ENCODE measurements at regions not wholly inside any gene's neighbourhood (a gene's known extent, or its start where the extent isn't known, plus 50 kb on each side); places are given as distances from the start of the nearest gene placed in this dataset.

GRCh38 chr1:229828461-229828860 is 202.4 kb downstream of the URB2 start:
- Histone ChIP-seq H3K9me3 (ENCODE audit: control insufficient read depth in 2 of 3, insufficient read depth in 1 of 3, low read length in 3 of 3) (no peaks in the 10 kb centered on the region), H3K9ac (ENCODE audit: low read length in 3 of 3) (no peak overlapping the region), H3K4me1 (ENCODE audit: control insufficient read depth in 2 of 3, insufficient read depth in 2 of 3, low read depth in 1 of 3, low read length in 3 of 3) (no peaks in the 10 kb centered on the region), H3K36me3 (ENCODE audit: control insufficient read depth in 2 of 3, insufficient read depth in 3 of 3, low read length in 3 of 3) (no peaks in the 10 kb centered on the region), H3K27me3 (ENCODE audit: control insufficient read depth, insufficient read depth, low read length) (no peaks in the 10 kb centered on the region), H3K27ac (ENCODE audit: low read depth in 2 of 2, low read length in 2 of 2) (no peak overlapping the region), H3K4me3 (ENCODE audit: low read length in 3 of 3) (no peak overlapping the region)
- FAIRE-seq (no peak), DNase-seq (no peak)
- intact Hi-C loops (cut with DNase I): no loop called here
- no peak for TF ChIP-seq CTCF (IDR thresholded peaks at IDR 0.05; ENCODE audit: borderline replicate concordance, extremely low read depth, insufficient read depth)

- H3K9me3 ChIP-seq (ENCODE audit: control insufficient read depth in 2 of 3, insufficient read depth in 1 of 3, low read length in 3 of 3): no peaks in the 10 kb centered on the region
- intact Hi-C loops (cut with DNase I): no loop called here
- no peaks in the 10 kb centered on the region for H3K36me3 ChIP-seq (ENCODE audit: control insufficient read depth in 2 of 3, insufficient read depth in 3 of 3, low read length in 3 of 3)
- FAIRE-seq: no peak
- H3K9ac ChIP-seq (ENCODE audit: low read length in 3 of 3): no peak overlapping the region
- no peak for TF ChIP-seq CTCF (IDR thresholded peaks at IDR 0.05; ENCODE audit: borderline replicate concordance, extremely low read depth, insufficient read depth)
- no peak for DNase-seq
- H3K27ac ChIP-seq (ENCODE audit: low read depth in 2 of 2, low read length in 2 of 2): no peak overlapping the region
- H3K4me1 ChIP-seq (ENCODE audit: control insufficient read depth in 2 of 3, insufficient read depth in 2 of 3, low read depth in 1 of 3, low read length in 3 of 3): no peaks in the 10 kb centered on the region
- no peak overlapping the region for H3K4me3 ChIP-seq (ENCODE audit: low read length in 3 of 3)
- H3K27me3 ChIP-seq (ENCODE audit: control insufficient read depth, insufficient read depth, low read length): no peaks in the 10 kb centered on the region
Observed at GRCh38 chr1:229832695-229833094, 206.6 kb downstream of the URB2 start.

- Histone ChIP-seq H3K4me3 (ENCODE audit: low read length in 3 of 3) (no peak overlapping the region), H3K9ac (ENCODE audit: low read length in 3 of 3) (no peak overlapping the region), H3K4me1 (ENCODE audit: control insufficient read depth in 2 of 3, insufficient read depth in 2 of 3, low read depth in 1 of 3, low read length in 3 of 3) (no peaks in the 10 kb centered on the region), H3K9me3 (ENCODE audit: control insufficient read depth in 2 of 3, insufficient read depth in 1 of 3, low read length in 3 of 3) (no peaks in the 10 kb centered on the region), H3K27ac (ENCODE audit: low read depth in 2 of 2, low read length in 2 of 2) (no peak overlapping the region), H3K36me3 (ENCODE audit: control insufficient read depth in 2 of 3, insufficient read depth in 3 of 3, low read length in 3 of 3) (no peaks in the 10 kb centered on the region), H3K27me3 (ENCODE audit: control insufficient read depth, insufficient read depth, low read length) (no peaks in the 10 kb centered on the region)
- DNase-seq: no peak
- TF ChIP-seq CTCF (IDR thresholded peaks at IDR 0.05; ENCODE audit: borderline replicate concordance, extremely low read depth, insufficient read depth): no peak
- intact Hi-C loops (cut with DNase I): no loop called here
- FAIRE-seq: no peak
Observed at GRCh38 chr1:229834230-229834629, 208.2 kb downstream of the URB2 start.

GRCh38 chr1:229835226-229835625 is 209.2 kb downstream of the URB2 start:
- TF ChIP-seq CTCF (IDR thresholded peaks at IDR 0.05; ENCODE audit: borderline replicate concordance, extremely low read depth, insufficient read depth): no peak
- Histone ChIP-seq H3K9ac (ENCODE audit: low read length in 3 of 3) (no peak overlapping the region), H3K36me3 (ENCODE audit: control insufficient read depth in 2 of 3, insufficient read depth in 3 of 3, low read length in 3 of 3) (no peaks in the 10 kb centered on the region), H3K4me1 (ENCODE audit: control insufficient read depth in 2 of 3, insufficient read depth in 2 of 3, low read depth in 1 of 3, low read length in 3 of 3) (no peaks in the 10 kb centered on the region), H3K4me3 (ENCODE audit: low read length in 3 of 3) (no peak overlapping the region), H3K27me3 (ENCODE audit: control insufficient read depth, insufficient read depth, low read length) (no peaks in the 10 kb centered on the region), H3K27ac (ENCODE audit: low read depth in 2 of 2, low read length in 2 of 2) (no peak overlapping the region), H3K9me3 (ENCODE audit: control insufficient read depth in 2 of 3, insufficient read depth in 1 of 3, low read length in 3 of 3) (no peaks in the 10 kb centered on the region)
- DNase-seq: no peak
- FAIRE-seq: no peak
- intact Hi-C loops (cut with DNase I): no loop called here
